MM.1S (cell line): ENCODE measurements at regions not wholly inside any gene's neighbourhood (a gene's known extent, or its start where the extent isn't known, plus 50 kb on each side); places are given as distances from the start of the nearest gene placed in this dataset.

Experiments
- EZH2phosphoT487 ChIP-seq: fragments of 300-600 bp; sonication (generic); IDR thresholded peaks from 2 replicates; pipeline ENCODE4 v1.6.1; 2018; ENCODE audit warnings: antibody characterized with exemption, low read length
- TF ChIP-seq, protein P1 (sequence below): fragments of 300-600 bp; sonication (generic); IDR thresholded peaks from 2 replicates; pipeline ENCODE4 v1.5.1; 2016; ENCODE audit warnings: antibody characterized with exemption, low read length, mixed read lengths

DNA sequence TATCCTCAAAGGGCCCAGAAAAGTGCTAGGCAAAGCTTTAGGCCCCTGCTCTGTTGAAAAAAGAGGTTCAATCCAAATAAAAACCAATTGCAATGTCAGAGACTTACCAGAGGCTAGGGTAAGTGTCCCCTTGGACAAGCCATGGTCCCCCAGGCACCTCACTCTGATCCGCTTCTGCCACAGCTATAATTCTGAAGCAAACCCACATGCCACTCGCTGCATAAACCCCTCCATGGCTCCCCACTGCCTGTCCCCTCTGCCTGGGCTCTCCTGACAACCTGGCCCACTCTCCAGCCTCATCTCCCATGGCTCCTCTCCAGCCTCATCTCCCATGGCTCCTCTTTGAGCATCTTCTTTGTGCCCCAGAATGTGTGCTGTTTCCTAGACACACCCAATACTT lies 169.6 kb upstream of the TLE3 start:
- TF ChIP-seq, protein P1, sequence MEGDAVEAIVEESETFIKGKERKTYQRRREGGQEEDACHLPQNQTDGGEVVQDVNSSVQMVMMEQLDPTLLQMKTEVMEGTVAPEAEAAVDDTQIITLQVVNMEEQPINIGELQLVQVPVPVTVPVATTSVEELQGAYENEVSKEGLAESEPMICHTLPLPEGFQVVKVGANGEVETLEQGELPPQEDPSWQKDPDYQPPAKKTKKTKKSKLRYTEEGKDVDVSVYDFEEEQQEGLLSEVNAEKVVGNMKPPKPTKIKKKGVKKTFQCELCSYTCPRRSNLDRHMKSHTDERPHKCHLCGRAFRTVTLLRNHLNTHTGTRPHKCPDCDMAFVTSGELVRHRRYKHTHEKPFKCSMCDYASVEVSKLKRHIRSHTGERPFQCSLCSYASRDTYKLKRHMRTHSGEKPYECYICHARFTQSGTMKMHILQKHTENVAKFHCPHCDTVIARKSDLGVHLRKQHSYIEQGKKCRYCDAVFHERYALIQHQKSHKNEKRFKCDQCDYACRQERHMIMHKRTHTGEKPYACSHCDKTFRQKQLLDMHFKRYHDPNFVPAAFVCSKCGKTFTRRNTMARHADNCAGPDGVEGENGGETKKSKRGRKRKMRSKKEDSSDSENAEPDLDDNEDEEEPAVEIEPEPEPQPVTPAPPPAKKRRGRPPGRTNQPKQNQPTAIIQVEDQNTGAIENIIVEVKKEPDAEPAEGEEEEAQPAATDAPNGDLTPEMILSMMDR = no peak
- TF ChIP-seq EZH2phosphoT487 = no peak
